Islet of Langerhans (tissue), 1 donor: ENCODE measurements at regions not wholly inside any gene's neighbourhood (a gene's known extent, or its start where the extent isn't known, plus 50 kb on each side); places are given as distances from the start of the nearest gene placed in this dataset.

Experiments used
- FAIRE-seq: peaks from one replicate; lab custom pipeline; 2011; peaks lifted over from hg19 to GRCh38; lab: Jason Lieb, UNC

- no peak for FAIRE-seq
These were observed 1244.1 kb upstream of the CDH6 start for GRCh38 chr5:29949301-29949872.

GRCh38 chr5:29944327-29944726 lies 1249.2 kb upstream of the CDH6 start:
- FAIRE-seq = no peak

GRCh38 chr5:29942089-29942488 lies 1251.4 kb upstream of the CDH6 start:
- no peak for FAIRE-seq

- no peak for FAIRE-seq
These were observed 1253.5 kb upstream of the CDH6 start for GRCh38 chr5:29939988-29940387.

GRCh38 chr5:29935371-29935770 lies 1258.1 kb upstream of the CDH6 start:
- no peak for FAIRE-seq

GRCh38 chr5:29930316-29930715 lies 1263.2 kb upstream of the CDH6 start:
- no peak for FAIRE-seq

GRCh38 chr5:29924107-29924506 lies 1269.4 kb upstream of the CDH6 start:
- FAIRE-seq = no peak

GRCh38 chr5:29905626-29906353 lies 1287.7 kb upstream of the CDH6 start:
- FAIRE-seq = no peak

- no peak for FAIRE-seq
These were observed 1290.6 kb upstream of the CDH6 start for GRCh38 chr5:29902859-29903258.

GRCh38 chr5:29899583-29899982 lies 1293.9 kb upstream of the CDH6 start:
- FAIRE-seq = no peak

GRCh38 chr5:29897916-29898315 lies 1295.6 kb upstream of the CDH6 start:
- FAIRE-seq = no peak

- FAIRE-seq = no peak
These were observed 1296.8 kb upstream of the CDH6 start for GRCh38 chr5:29896646-29897045.

GRCh38 chr5:29894668-29895067 lies 1298.8 kb upstream of the CDH6 start:
- no peak for FAIRE-seq

GRCh38 chr5:29889051-29889450 lies 1304.4 kb upstream of the CDH6 start:
- no peak for FAIRE-seq

- FAIRE-seq = no peak
These were observed 1307.9 kb upstream of the CDH6 start for GRCh38 chr5:29885595-29885994.

- FAIRE-seq = no peak
These were observed 1311.5 kb upstream of the CDH6 start for GRCh38 chr5:29882036-29882435.

GRCh38 chr5:29879401-29879800 lies 1314.1 kb upstream of the CDH6 start:
- no peak for FAIRE-seq

- no peak for FAIRE-seq
These were observed 1314.9 kb upstream of the CDH6 start for GRCh38 chr5:29878599-29878998.

- FAIRE-seq = no peak
These were observed 1326.3 kb upstream of the CDH6 start for GRCh38 chr5:29867155-29867554.

- no peak for FAIRE-seq
These were observed 1339.7 kb upstream of the CDH6 start for GRCh38 chr5:29853711-29854220.

GRCh38 chr5:29852329-29852728 lies 1341.2 kb upstream of the CDH6 start:
- no peak for FAIRE-seq

GRCh38 chr5:29845206-29845605 lies 1348.3 kb upstream of the CDH6 start:
- FAIRE-seq = no peak

- no peak for FAIRE-seq
These were observed 1360.1 kb upstream of the CDH6 start for GRCh38 chr5:29833394-29833793.

- FAIRE-seq = no peak
These were observed 1371.0 kb upstream of the CDH6 start for GRCh38 chr5:29822521-29822920.
